ENCODE measurements at regions not wholly inside any gene's neighbourhood (a gene's known extent, or its start where the extent isn't known, plus 50 kb on each side); places are given as distances from the start of the nearest gene placed in this dataset.

GRCh38 chr1:2879591-2879990, 78.1 kb upstream of the TTC34 start:
- no peak overlapping the region for H3K4me3 ChIP-seq (replicated peaks; ENCODE audit: low read depth, low read length)
- DNase-seq (ENCODE audit: extremely low read depth, low read depth): no peak
- no peak for TF ChIP-seq CTCF (IDR thresholded peaks at IDR 0.05; ENCODE audit: low read depth, low read length, missing control alignments)

- no peak for TF ChIP-seq CTCF (IDR thresholded peaks at IDR 0.05; ENCODE audit: low read depth, low read length, missing control alignments)
- DNase-seq (ENCODE audit: extremely low read depth, low read depth): no peak
- H3K4me3 ChIP-seq (replicated peaks; ENCODE audit: low read depth, low read length): no peak overlapping the region
Observed at GRCh38 chr1:2880086-2880485, 78.6 kb upstream of the TTC34 start.

- TF ChIP-seq CTCF (IDR thresholded peaks at IDR 0.05; ENCODE audit: low read depth, low read length, missing control alignments): no peak
- no peak for DNase-seq (ENCODE audit: extremely low read depth, low read depth)
- no peak overlapping the region for H3K4me3 ChIP-seq (replicated peaks; ENCODE audit: low read depth, low read length)
Observed at GRCh38 chr1:2880812-2881295, 79.4 kb upstream of the TTC34 start.

GRCh38 chr1:2881556-2881955, 80.1 kb upstream of the TTC34 start:
- TF ChIP-seq CTCF (IDR thresholded peaks at IDR 0.05; ENCODE audit: low read depth, low read length, missing control alignments): no peak
- H3K4me3 ChIP-seq (replicated peaks; ENCODE audit: low read depth, low read length): no peak overlapping the region
- DNase-seq (ENCODE audit: extremely low read depth, low read depth): no peak

GRCh38 chr1:2882966-2883696, 81.6 kb upstream of the TTC34 start:
- no peak for DNase-seq (ENCODE audit: extremely low read depth, low read depth)
- no peak for TF ChIP-seq CTCF (IDR thresholded peaks at IDR 0.05; ENCODE audit: low read depth, low read length, missing control alignments)

GRCh38 chr1:2885001-2885400, 83.5 kb upstream of the TTC34 start:
- TF ChIP-seq CTCF (IDR thresholded peaks at IDR 0.05; ENCODE audit: low read depth, low read length, missing control alignments): no peak
- no peak for DNase-seq (ENCODE audit: extremely low read depth, low read depth)
- no peak overlapping the region for H3K4me3 ChIP-seq (replicated peaks; ENCODE audit: low read depth, low read length)

More at GRCh38 chr1:2882966-2883696, 81.6 kb upstream of the TTC34 start:
- H3K4me3 ChIP-seq (replicated peaks; ENCODE audit: low read depth, low read length): no peak overlapping the region

GRCh38 chr1:2886631-2887030, 85.1 kb upstream of the TTC34 start:
- no peak for DNase-seq (ENCODE audit: extremely low read depth, low read depth)
- no peak for TF ChIP-seq CTCF (IDR thresholded peaks at IDR 0.05; ENCODE audit: low read depth, low read length, missing control alignments)
- no peak overlapping the region for H3K4me3 ChIP-seq (replicated peaks; ENCODE audit: low read depth, low read length)

Measured in HFF-Myc (cell line).